Spleen (tissue), 7 donors: ENCODE measurements at regions not wholly inside any gene's neighbourhood (a gene's known extent, or its start where the extent isn't known, plus 50 kb on each side); places are given as distances from the start of the nearest gene placed in this dataset.

Source experiments
- CTCF ChIP-seq, 11 experiments: fragments of 200-600 bp in 7 of 11; fragments of 450-650 bp in 4 of 11; sonication (generic) in 4 of 11; IDR thresholded peaks in 8 of 11; conservative IDR thresholded peaks in 3 of 11; 1 replicate in 7 of 11; 2 replicates in 4 of 11; pipeline versions ENCODE4 v1.4.0 to v1.8.0; 2016 to 2021; ENCODE audit warnings: antibody characterized with exemption in 11 of 11, inconsistent platforms in 4 of 11, mild to moderate bottlenecking in 1 of 11
- POLR2A ChIP-seq, 3 donors: fragments of 450-650 bp; IDR thresholded peaks; one replicate each; pipeline ENCODE4 v1.5.1; 2017; ENCODE audit warnings: antibody characterized with exemption in 3 of 3, mild to moderate bottlenecking in 1 of 3
- POLR2AphosphoS5 ChIP-seq, 3 donors: sonication (generic); formaldehyde crosslinking; IDR thresholded peaks; one replicate each; pipeline ENCODE4 v1.5.1; 2017; ENCODE audit warnings: antibody characterized with exemption in 3 of 3
- donor health status: DM: no; HTN: no; CAD: no; lungs with moderate emphysema.
- donor health status: DM: no; HTN: no; CAD: no.
- donor health status: DM: no; HTN: no; CAD: no.

GRCh38 chr2:151051574-151052220, 210.0 kb downstream of the RBM43 start:
- TF ChIP-seq CTCF (IDR thresholded peaks at IDR 0.05 in 8 of 11, conservative IDR thresholded peaks at IDR 0.05 in 3 of 11), result peak; percentile 38 to 80 (median 72)
- TF ChIP-seq POLR2A (IDR thresholded peaks at IDR 0.05), result no peak
- no peak for TF ChIP-seq POLR2AphosphoS5 (IDR thresholded peaks at IDR 0.05)
